Activated T-helper 17 cell treated with anti-CD3 and anti-CD28 coated beads, Interleukin-2, amount 50 U/mL, for 72 hours (primary cell): ENCODE measurements at regions not wholly inside any gene's neighbourhood (a gene's known extent, or its start where the extent isn't known, plus 50 kb on each side); places are given as distances from the start of the nearest gene placed in this dataset.
"Not testable (repeated sequence)": the region's sequence is repeated elsewhere in the genome, so short reads cannot be mapped to it uniquely, and the experiment has no call there.

Experiments used
- ATAC-seq: fragments of 150-1000 bp; cut with Tn5 transposase; replicated peaks from 2 replicates; pipeline ENCODE4 v1.10.0; 2021; ENCODE audit warnings: mild to moderate bottlenecking, moderate library complexity
- H3K27ac Mint-ChIP-seq: one replicate; pipeline ENCODE4 v1.8.0; 2022; ENCODE audit warnings: mixed read lengths
- H3K27me3 Mint-ChIP-seq: one replicate; pipeline ENCODE4 v1.8.0; 2022; ENCODE audit warnings: mixed read lengths
- H3K36me3 Mint-ChIP-seq: one replicate; pipeline ENCODE4 v1.8.0; 2022; ENCODE audit warnings: low read depth, mild to moderate bottlenecking, mixed read lengths
- H3K4me1 Mint-ChIP-seq: one replicate; pipeline ENCODE4 v1.8.0; 2022; ENCODE audit warnings: mixed read lengths
- H3K4me3 Mint-ChIP-seq: one replicate; pipeline ENCODE4 v1.8.0; 2022; ENCODE audit warnings: mild to moderate bottlenecking, mixed read lengths
- H3K9me3 Mint-ChIP-seq: one replicate; pipeline ENCODE4 v1.8.0; 2022; ENCODE audit warnings: mixed read lengths

DNA sequence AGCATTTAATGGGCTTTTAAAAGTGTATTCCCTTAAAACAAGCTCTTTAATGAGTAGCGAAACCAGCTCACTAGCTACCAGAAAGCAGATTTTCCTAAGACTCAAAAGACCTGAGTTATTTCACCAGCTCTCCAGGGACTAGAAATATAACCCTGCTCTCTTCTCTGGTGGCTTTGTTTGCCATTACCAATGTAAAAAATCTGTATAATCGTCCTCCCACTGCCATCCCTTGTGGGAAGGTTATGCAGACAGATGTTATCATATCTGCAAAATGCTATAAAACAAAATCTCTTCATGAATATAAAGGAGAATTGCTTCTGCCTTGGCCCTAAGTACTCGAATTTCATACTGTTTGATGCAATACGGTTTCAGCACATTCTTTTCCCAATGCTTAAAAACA lies 335.2 kb downstream of the NUP35 start:
- Mint-ChIP-seq H3K4me1 (no peaks in the 10 kb centered on the region), H3K9me3 (peaks cover 3% of the 10 kb centered on the region), H3K27me3 (no peaks in the 10 kb centered on the region), H3K36me3 (no peaks in the 10 kb centered on the region), H3K4me3 (no peak overlapping the region), H3K27ac (no peak overlapping the region)
- no peak for ATAC-seq

DNA sequence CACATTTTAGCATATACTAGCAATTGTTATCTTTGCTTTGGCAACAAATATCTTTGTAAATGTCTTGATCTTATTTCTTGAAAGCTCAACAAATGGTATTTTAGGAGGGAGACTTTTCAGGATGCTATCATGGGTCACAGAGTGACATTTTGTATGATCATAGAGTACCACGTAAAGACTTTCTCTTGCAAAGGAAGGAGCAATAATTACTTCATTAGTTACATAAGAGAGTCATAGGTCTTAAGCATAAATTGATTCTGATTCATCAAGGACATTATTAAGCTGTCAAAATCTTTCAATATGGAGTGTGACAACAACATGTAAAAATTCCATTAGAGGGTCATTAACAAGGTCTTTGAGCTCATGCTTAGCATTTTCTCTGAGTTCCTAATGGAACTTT lies 339.6 kb downstream of the NUP35 start:
- no peaks in the 10 kb centered on the region for H3K9me3 Mint-ChIP-seq
- no peaks in the 10 kb centered on the region for H3K36me3 Mint-ChIP-seq
- no peaks in the 10 kb centered on the region for H3K4me1 Mint-ChIP-seq
- H3K27me3 Mint-ChIP-seq: no peaks in the 10 kb centered on the region
- no peak for ATAC-seq
- H3K27ac Mint-ChIP-seq: no peak overlapping the region
- no peak overlapping the region for H3K4me3 Mint-ChIP-seq

DNA sequence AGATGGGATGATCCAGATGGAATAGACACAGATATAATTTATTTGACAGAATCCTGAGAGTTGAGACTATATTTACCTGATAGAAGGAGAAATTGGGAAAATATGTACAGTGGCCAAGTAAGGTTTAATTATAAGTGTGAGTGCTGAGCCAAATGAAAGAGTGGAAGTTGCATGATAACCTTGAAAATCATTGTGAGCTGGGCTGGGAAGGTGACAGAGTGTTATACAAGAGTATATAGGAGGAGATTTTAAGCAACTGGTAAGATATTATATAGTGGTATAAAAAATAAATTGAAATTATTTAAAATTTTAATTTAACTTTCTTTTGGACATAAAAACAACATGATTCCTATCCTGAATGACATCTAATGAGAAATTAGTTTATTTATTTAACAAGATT lies 340.8 kb downstream of the NUP35 start:
- Mint-ChIP-seq H3K36me3 (no peaks in the 10 kb centered on the region), H3K27me3 (no peaks in the 10 kb centered on the region), H3K27ac (no peak overlapping the region), H3K4me3 (no peak overlapping the region), H3K4me1 (no peaks in the 10 kb centered on the region), H3K9me3 (no peaks in the 10 kb centered on the region)
- ATAC-seq: no peak

DNA sequence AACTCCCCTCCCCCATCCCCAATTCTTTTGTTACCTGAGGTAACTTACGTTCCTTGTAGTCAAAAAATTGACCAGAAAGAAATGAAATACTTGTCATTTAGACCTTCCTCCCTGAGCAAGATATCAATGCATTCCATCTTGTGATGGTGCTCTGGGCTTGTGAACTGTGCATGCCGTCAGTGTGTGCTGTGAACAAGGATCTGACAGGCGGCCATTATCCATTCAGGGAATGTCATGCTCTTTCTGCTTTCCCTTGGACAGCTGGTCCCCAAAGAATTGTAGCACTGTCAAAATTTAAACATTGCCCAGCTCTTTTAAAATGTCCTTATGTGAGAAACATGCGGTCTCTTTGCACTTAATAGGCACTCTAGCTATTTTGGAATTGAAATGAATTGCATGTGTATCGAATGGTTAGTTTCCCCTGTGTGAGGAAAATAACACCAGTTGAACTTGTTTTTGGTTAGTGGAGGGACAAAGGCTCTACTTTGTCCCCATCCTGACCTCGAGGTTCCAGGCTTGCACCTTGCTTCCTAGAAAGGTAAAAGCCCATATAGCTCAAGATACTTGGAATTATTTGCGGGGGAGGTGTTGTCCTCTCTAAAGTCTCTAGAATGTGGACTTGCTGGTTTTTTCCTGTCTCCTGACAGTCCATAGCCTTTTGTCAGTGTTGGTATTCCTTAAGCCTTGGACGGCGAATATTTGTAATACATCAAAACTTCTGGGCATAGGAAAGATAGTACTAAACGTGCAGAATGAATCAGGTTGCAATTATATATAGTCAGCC lies 350.9 kb downstream of the NUP35 start:
- Mint-ChIP-seq H3K27ac (no peak overlapping the region), H3K4me3 (no peak overlapping the region), H3K36me3 (no peaks in the 10 kb centered on the region), H3K9me3 (peaks cover 8% of the 10 kb centered on the region), H3K4me1 (no peaks in the 10 kb centered on the region), H3K27me3 (no peaks in the 10 kb centered on the region)
- no peak for ATAC-seq

DNA sequence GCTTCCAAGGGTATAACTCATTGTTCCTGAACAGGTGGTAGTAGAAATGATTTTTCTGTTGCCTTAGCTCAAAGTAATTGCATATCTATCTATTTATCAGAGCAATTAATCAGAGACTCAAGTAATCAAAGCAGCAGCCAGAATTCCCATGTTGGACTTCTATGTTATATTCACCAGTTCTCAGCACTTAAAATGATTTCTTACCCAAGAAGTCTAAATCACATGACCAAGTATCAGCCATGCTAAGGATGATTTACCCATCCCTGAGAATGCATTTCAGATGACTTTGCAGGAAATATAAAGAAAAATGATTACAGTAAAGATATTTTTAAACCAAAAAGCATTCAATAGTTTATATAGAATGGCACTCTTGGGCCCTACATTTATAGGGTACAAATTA lies 352.2 kb downstream of the NUP35 start:
- Mint-ChIP-seq H3K9me3 (peaks cover under 1% of the 10 kb centered on the region), H3K36me3 (no peaks in the 10 kb centered on the region), H3K27ac (no peak overlapping the region), H3K4me3 (no peak overlapping the region), H3K27me3 (no peaks in the 10 kb centered on the region), H3K4me1 (no peaks in the 10 kb centered on the region)
- no peak for ATAC-seq

DNA sequence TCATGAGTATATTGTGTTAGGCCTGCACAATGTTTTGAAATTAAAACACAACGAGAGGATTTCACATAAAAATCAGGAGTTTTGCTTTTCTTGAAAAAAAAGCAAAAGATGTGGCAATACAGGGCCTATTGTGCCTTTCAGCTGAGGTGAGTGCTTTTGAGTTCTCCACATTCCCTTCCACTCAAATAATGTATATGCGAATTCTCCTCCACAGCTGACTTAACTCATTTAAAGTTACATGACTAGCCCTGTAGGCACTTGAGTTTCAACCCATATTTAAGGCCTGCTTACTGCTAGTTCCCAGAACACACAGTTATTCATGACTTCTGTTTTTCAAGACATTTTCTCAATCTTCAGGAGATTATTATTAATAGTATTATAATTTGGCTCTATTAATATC lies 353.1 kb downstream of the NUP35 start:
- ATAC-seq: no peak
- no peaks in the 10 kb centered on the region for H3K27me3 Mint-ChIP-seq
- H3K9me3 Mint-ChIP-seq: no peaks in the 10 kb centered on the region
- H3K4me1 Mint-ChIP-seq: no peaks in the 10 kb centered on the region
- no peak overlapping the region for H3K27ac Mint-ChIP-seq
- no peak overlapping the region for H3K4me3 Mint-ChIP-seq
- H3K36me3 Mint-ChIP-seq: no peaks in the 10 kb centered on the region

DNA sequence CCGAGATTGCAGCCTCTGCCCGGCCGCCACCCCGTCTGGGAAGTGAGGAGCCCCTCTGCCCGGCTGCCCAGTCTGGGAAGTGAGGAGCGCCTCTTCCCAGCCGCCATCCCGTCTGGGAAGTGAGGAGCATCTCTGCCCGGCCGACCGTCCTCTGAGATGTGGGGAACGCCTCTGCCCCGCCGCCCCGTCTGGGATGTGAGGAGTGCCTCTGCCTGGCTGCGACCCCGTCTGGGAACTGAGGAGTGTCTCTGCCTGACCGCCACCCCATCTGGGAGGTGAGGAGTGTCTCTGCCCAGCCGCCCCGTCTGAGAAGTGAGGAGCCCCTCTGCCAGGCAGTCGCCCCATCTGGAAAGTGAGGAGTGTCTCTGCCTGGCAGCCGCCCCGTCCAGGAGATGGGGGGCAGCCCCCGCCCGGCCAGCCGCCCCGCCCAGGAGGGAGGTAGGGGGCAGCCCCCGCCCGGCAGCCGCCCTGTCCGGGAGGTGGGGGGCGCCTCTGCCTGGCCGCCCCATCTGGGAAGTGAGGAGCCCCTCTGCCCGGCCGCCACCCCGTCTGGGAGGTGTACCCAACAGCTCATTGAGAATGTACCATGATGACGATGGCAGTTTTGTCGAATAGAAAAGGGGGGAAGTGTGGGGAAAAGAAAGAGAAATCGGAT lies 354.8 kb downstream of the NUP35 start:
- not testable (repeated sequence) for H3K4me3 Mint-ChIP-seq, H3K9me3 Mint-ChIP-seq, H3K27ac Mint-ChIP-seq, H3K4me1 Mint-ChIP-seq, H3K36me3 Mint-ChIP-seq, H3K27me3 Mint-ChIP-seq, ATAC-seq

DNA sequence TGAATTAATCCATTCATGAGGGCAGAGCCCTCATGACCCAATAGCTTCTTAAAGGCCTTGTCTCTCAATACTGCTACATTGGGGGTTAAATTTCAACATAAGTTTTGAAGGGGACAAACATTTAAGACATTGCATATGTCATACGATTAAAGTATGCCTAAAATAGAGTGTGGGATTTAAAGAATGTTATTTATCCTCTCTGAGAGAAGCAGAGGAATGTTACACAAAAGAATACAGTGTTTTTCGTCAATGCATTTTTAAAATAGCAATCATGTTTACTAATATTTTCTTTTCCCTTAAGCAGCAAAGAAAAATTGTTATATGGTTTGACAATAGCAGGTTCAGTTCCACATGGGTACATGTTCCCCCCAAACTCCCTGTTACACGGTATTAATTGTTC lies 363.1 kb downstream of the NUP35 start:
- Mint-ChIP-seq H3K27ac (no peak overlapping the region), H3K36me3 (no peaks in the 10 kb centered on the region), H3K9me3 (no peaks in the 10 kb centered on the region), H3K4me3 (no peak overlapping the region), H3K4me1 (no peaks in the 10 kb centered on the region), H3K27me3 (no peaks in the 10 kb centered on the region)
- ATAC-seq: no peak

DNA sequence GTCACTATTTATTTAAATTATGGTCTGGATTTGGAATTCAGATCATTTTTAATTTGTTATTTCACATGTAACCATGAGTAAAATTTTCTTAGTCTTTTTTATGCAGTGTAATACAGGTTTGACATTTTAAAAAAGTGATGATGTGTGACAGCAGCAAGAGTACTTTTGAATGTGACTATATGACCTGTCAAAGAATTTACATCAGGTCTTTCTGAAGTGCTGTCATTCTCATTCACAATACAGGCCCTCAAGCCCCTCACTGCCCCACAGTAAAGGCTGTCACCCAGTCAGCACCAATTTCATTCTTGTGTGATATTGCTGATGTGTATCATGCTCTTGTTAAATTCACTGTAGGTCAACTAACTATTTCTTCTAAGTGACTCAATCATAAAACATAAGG lies 364.2 kb downstream of the NUP35 start:
- no peak for ATAC-seq
- Mint-ChIP-seq H3K4me3 (no peak overlapping the region), H3K4me1 (no peaks in the 10 kb centered on the region), H3K9me3 (no peaks in the 10 kb centered on the region), H3K36me3 (no peaks in the 10 kb centered on the region), H3K27me3 (no peaks in the 10 kb centered on the region), H3K27ac (no peak overlapping the region)

DNA sequence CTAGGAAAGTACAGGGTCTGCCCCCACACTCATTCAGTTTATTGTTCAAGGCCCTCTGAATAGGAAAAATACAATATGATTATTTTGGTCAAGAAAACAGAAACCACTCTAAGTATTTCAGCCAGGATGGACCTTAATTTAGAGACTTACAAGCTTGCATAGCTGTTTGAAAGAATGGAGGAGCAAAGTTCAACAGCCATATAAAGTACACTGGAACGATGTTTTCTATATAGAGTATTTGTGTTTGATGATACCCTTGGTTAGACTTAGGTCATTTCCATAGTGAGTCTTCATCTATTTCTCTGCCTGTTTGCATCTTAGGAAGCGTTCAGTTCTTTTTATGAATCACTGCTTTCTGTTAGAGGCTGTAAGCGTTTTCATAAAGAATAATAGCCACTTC lies 366.2 kb downstream of the NUP35 start:
- no peak for ATAC-seq
- Mint-ChIP-seq H3K4me1 (no peaks in the 10 kb centered on the region), H3K4me3 (no peak overlapping the region), H3K9me3 (no peaks in the 10 kb centered on the region), H3K27ac (no peak overlapping the region), H3K27me3 (no peaks in the 10 kb centered on the region), H3K36me3 (no peaks in the 10 kb centered on the region)

DNA sequence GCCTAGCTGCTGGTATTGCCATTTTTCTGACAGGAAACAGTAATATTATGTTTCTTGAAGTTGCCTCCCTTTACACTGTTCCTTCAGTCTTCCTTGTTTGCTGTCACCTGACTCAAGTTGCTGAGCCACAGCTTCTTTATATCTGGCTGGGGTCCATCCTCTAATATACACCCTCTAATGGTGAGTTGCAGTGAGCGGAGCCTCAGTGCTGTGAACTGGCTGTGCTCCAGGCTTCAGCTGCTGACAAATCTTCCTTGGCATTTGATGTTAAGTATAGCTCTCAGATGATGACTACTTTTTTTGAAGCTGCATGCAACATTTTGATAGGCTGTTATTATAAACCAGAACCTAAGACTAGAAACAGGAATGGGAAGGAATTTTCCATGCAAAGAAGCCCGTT lies 366.7 kb downstream of the NUP35 start:
- Mint-ChIP-seq H3K4me3 (no peak overlapping the region), H3K27me3 (no peaks in the 10 kb centered on the region), H3K9me3 (no peaks in the 10 kb centered on the region), H3K36me3 (no peaks in the 10 kb centered on the region), H3K27ac (no peak overlapping the region), H3K4me1 (no peaks in the 10 kb centered on the region)
- no peak for ATAC-seq

DNA sequence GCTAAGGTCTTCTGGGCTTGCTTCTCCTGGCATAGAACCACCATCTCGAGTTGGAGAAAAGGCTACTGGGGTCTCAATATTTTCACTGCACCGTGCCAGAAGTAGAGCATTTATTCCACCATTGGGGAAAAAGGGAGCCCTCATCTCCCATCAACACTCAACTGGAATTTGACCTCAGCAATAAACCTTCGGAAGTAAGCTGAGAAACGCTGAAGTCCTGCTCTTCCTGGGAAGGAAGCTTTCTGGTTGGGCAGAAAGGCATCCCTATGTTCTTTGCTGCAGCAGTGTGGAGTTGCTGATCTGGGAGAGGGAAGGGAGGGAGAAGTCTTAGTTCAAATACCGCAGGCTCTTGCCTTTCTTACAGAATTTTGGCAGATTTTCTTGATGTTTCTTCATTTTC lies 368.8 kb downstream of the NUP35 start:
- ATAC-seq: no peak
- H3K27me3 Mint-ChIP-seq: no peaks in the 10 kb centered on the region
- H3K4me3 Mint-ChIP-seq: no peak overlapping the region
- H3K36me3 Mint-ChIP-seq: no peaks in the 10 kb centered on the region
- no peak overlapping the region for H3K27ac Mint-ChIP-seq
- no peaks in the 10 kb centered on the region for H3K4me1 Mint-ChIP-seq
- H3K9me3 Mint-ChIP-seq: no peaks in the 10 kb centered on the region

DNA sequence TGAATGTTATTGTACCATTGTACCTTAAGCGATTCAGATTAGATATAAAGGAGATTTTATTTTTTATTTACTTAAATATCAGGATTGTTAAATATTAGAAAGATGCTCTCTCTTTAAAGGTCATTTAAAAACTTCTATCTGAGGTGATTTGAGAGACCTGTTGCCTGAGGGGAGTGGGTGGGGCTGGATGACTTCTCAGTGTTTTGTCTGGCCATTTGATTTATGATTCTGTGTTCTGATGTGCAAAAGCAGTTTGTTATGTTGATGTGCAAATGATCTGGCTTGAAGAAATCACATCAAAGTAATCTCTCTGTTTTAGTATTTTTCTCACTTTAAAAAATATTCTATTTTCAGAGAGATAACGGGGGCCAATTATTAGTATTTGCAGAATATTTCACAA lies 370.8 kb downstream of the NUP35 start:
- H3K36me3 Mint-ChIP-seq: no peaks in the 10 kb centered on the region
- no peak overlapping the region for H3K4me3 Mint-ChIP-seq
- H3K27ac Mint-ChIP-seq: no peak overlapping the region
- no peaks in the 10 kb centered on the region for H3K9me3 Mint-ChIP-seq
- H3K4me1 Mint-ChIP-seq: no peaks in the 10 kb centered on the region
- no peaks in the 10 kb centered on the region for H3K27me3 Mint-ChIP-seq
- no peak for ATAC-seq

DNA sequence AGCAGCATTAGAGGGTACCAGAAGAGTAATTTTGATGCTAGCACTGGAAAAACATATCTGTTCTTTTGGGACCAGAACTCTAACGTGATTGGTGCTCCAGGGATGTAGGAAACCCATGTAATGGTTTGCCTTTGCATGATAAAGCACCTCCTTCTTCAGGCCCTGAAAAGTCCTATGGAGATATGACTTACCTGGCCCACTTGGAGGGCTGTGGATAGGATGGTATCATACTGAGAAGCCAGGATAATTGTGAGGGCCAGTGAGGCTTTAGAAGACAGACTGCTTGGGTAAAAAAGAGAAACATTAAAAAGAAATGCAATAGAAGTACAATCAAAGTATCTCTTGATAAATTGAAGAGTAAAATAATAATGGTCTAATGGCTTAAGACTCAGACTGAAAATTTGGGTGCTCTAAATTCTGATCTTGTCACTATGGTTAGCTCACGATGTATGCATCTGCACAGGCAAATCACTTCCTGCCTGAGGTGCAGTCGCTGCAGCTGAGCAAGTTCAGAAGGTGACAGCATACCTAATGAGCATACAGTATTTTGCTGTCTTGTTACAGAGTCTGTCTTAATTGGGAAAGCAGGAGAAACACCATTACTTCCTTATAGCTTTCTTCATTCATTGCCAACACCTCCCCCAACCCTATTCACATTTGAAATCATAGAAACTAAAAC lies 371.5 kb downstream of the NUP35 start:
- no peaks in the 10 kb centered on the region for H3K9me3 Mint-ChIP-seq
- no peaks in the 10 kb centered on the region for H3K27me3 Mint-ChIP-seq
- no peak for ATAC-seq
- no peak overlapping the region for H3K4me3 Mint-ChIP-seq
- H3K27ac Mint-ChIP-seq: no peak overlapping the region
- H3K36me3 Mint-ChIP-seq: no peaks in the 10 kb centered on the region
- H3K4me1 Mint-ChIP-seq: no peaks in the 10 kb centered on the region

DNA sequence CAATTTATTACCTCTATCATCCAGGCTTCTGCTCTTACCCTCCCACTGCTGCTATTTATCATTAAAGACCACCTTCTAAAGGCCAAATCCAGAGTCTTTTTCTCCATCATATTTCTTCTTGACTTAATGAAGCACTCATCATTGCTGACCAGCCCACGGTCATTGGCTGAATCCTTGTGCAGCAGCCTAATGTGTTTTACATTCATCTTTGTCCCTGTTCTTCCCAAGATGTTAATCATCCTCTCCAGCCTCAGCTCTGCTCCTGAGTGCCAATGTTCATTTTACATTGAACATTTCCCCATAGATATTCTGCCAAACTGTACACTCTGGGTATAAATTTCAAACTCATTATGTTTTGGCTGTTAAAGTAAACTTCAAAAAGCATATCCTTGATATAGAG lies 373.6 kb downstream of the NUP35 start:
- no peaks in the 10 kb centered on the region for H3K27me3 Mint-ChIP-seq
- no peaks in the 10 kb centered on the region for H3K4me1 Mint-ChIP-seq
- H3K9me3 Mint-ChIP-seq: peaks cover 7% of the 10 kb centered on the region
- no peak overlapping the region for H3K27ac Mint-ChIP-seq
- no peak overlapping the region for H3K4me3 Mint-ChIP-seq
- ATAC-seq: no peak
- H3K36me3 Mint-ChIP-seq: no peaks in the 10 kb centered on the region
